ENCODE measurements at regions not wholly inside any gene's neighbourhood (a gene's known extent, or its start where the extent isn't known, plus 50 kb on each side); places are given as distances from the start of the nearest gene placed in this dataset.

- no peaks in the 10 kb centered on the region for H3K9me3 ChIP-seq (ENCODE audit: low read length)
- H3K4me1 ChIP-seq (ENCODE audit: insufficient read depth, low read length, poor library complexity, severe bottlenecking) = no peaks in the 10 kb centered on the region
- H3K4me2 ChIP-seq (ENCODE audit: low read length) = no peak overlapping the region
- intact Hi-C loops (cut with micrococcal nuclease; ENCODE audit: unreplicated experiment) = no loop called here
- no peak for TF ChIP-seq EZH2phosphoT487 (IDR thresholded peaks at IDR 0.05; ENCODE audit: borderline replicate concordance, low read depth, low read length)
- TF ChIP-seq CTCF (conservative IDR thresholded peaks at IDR 0.05; ENCODE audit: low read length) = no peak
- no peaks in the 10 kb centered on the region for H3K36me3 ChIP-seq (ENCODE audit: insufficient read depth, low read length)
- ChIA-PET POLR2A (no interaction called here), CTCF (ENCODE audit: unreplicated experiment) (no interaction called here)
- no peaks in the 10 kb centered on the region for H4K20me1 ChIP-seq (ENCODE audit: insufficient read depth, low read length)
- H3K9me2 ChIP-seq (ENCODE audit: insufficient read depth, low read length) = no peaks in the 10 kb centered on the region
- H3K27ac ChIP-seq (ENCODE audit: low read depth, low read length, poor library complexity, severe bottlenecking) = no peak overlapping the region
- no peak for DNase-seq (ENCODE audit: low spot score)
- H2AFZ ChIP-seq (ENCODE audit: low read length) = no peak overlapping the region
- BruUV-seq (replicated peaks) = no TSS peak
- H3K79me2 ChIP-seq (ENCODE audit: insufficient read depth, low read depth, low read length) = no peaks in the 10 kb centered on the region
- no peak overlapping the region for H3K4me3 ChIP-seq (ENCODE audit: low read depth, low read length, poor library complexity, severe bottlenecking)
Measured at GRCh38 chr10:120398180-120398579, 58.8 kb upstream of the PLPP4 start.

GRCh38 chr10:120400601-120401000 is 56.4 kb upstream of the PLPP4 start:
- Histone ChIP-seq H3K4me1 (ENCODE audit: insufficient read depth, low read length, poor library complexity, severe bottlenecking) (no peaks in the 10 kb centered on the region), H3K9me3 (ENCODE audit: low read length) (no peaks in the 10 kb centered on the region), H3K79me2 (ENCODE audit: insufficient read depth, low read depth, low read length) (no peaks in the 10 kb centered on the region), H4K20me1 (ENCODE audit: insufficient read depth, low read length) (no peaks in the 10 kb centered on the region), H3K4me3 (ENCODE audit: low read depth, low read length, poor library complexity, severe bottlenecking) (no peak overlapping the region), H3K4me2 (ENCODE audit: low read length) (no peak overlapping the region), H2AFZ (ENCODE audit: low read length) (no peak overlapping the region), H3K36me3 (ENCODE audit: insufficient read depth, low read length) (no peaks in the 10 kb centered on the region), H3K9me2 (ENCODE audit: insufficient read depth, low read length) (no peaks in the 10 kb centered on the region), H3K27ac (ENCODE audit: low read depth, low read length, poor library complexity, severe bottlenecking) (no peak overlapping the region)
- intact Hi-C loops (cut with micrococcal nuclease; ENCODE audit: unreplicated experiment) = no loop called here
- ChIA-PET CTCF (ENCODE audit: unreplicated experiment) (no interaction called here), POLR2A (no interaction called here)
- no peak for TF ChIP-seq CTCF (conservative IDR thresholded peaks at IDR 0.05; ENCODE audit: low read length)
- TF ChIP-seq EZH2phosphoT487 (IDR thresholded peaks at IDR 0.05; ENCODE audit: borderline replicate concordance, low read depth, low read length) = no peak
- BruUV-seq (replicated peaks) = no TSS peak
- DNase-seq (ENCODE audit: low spot score) = no peak

- Histone ChIP-seq H3K4me2 (ENCODE audit: low read length) (no peak overlapping the region), H3K79me2 (ENCODE audit: insufficient read depth, low read depth, low read length) (no peaks in the 10 kb centered on the region), H3K36me3 (ENCODE audit: insufficient read depth, low read length) (no peaks in the 10 kb centered on the region), H3K9me2 (ENCODE audit: insufficient read depth, low read length) (no peaks in the 10 kb centered on the region), H3K4me3 (ENCODE audit: low read depth, low read length, poor library complexity, severe bottlenecking) (no peak overlapping the region), H3K27ac (ENCODE audit: low read depth, low read length, poor library complexity, severe bottlenecking) (no peak overlapping the region), H3K9me3 (ENCODE audit: low read length) (no peaks in the 10 kb centered on the region), H2AFZ (ENCODE audit: low read length) (no peak overlapping the region), H4K20me1 (ENCODE audit: insufficient read depth, low read length) (no peaks in the 10 kb centered on the region), H3K4me1 (ENCODE audit: insufficient read depth, low read length, poor library complexity, severe bottlenecking) (no peaks in the 10 kb centered on the region)
- TF ChIP-seq CTCF (conservative IDR thresholded peaks at IDR 0.05; ENCODE audit: low read length) (no peak), EZH2phosphoT487 (IDR thresholded peaks at IDR 0.05; ENCODE audit: borderline replicate concordance, low read depth, low read length) (no peak)
- ChIA-PET POLR2A (no interaction called here), CTCF (ENCODE audit: unreplicated experiment) (no interaction called here)
- no TSS peak for BruUV-seq (replicated peaks)
- DNase-seq (ENCODE audit: low spot score) = no peak
- intact Hi-C loops (cut with micrococcal nuclease; ENCODE audit: unreplicated experiment) = no loop called here
Measured at GRCh38 chr10:120402147-120402766, 54.8 kb upstream of the PLPP4 start.
